Colonic mucosa (tissue), 4 donors: ENCODE measurements at regions not wholly inside any gene's neighbourhood (a gene's known extent, or its start where the extent isn't known, plus 50 kb on each side); places are given as distances from the start of the nearest gene placed in this dataset.
"Not testable (repeated sequence)": the region's sequence is repeated elsewhere in the genome, so short reads cannot be mapped to it uniquely, and the experiment has no call there.

Experiments used
- DNase-seq: peaks from one replicate; pipeline ENCODE4 v3.0.0-alpha.2; 2020
- H3K27ac ChIP-seq: fragments of 200-600 bp; one replicate; pipeline ENCODE4 v1.8.0; 2021
- H3K27me3 ChIP-seq: fragments of 200-600 bp; one replicate; pipeline ENCODE4 v1.8.0; 2021
- H3K36me3 ChIP-seq: fragments of 200-600 bp; one replicate; pipeline ENCODE4 v1.8.0; 2021
- H3K4me1 ChIP-seq: fragments of 200-600 bp; one replicate; pipeline ENCODE4 v1.8.0; 2021; ENCODE audit warnings: mild to moderate bottlenecking
- H3K4me3 ChIP-seq: fragments of 200-600 bp; one replicate; pipeline ENCODE4 v1.8.0; 2021
- H3K9ac ChIP-seq, 2 donors: one replicate each; pipeline ENCODE4 v1.7.0; 2013; ENCODE audit warnings: control low read depth in 2 of 2, low read depth in 2 of 2, low read length in 2 of 2
- H3K9me3 ChIP-seq: fragments of 200-600 bp; one replicate; pipeline ENCODE4 v1.8.0; 2021
- CTCF ChIP-seq: fragments of 200-600 bp; IDR thresholded peaks from one replicate; pipeline ENCODE4 v1.8.0; 2022; ENCODE audit warnings: antibody characterized with exemption, mild to moderate bottlenecking
- intact Hi-C: fragments of 100-400 bp; cut with DNase I; formaldehyde crosslinking; loops from one replicate; pipeline ENCODE4 v1.14.1; 2022
- donor health status: healthy.
- donor health status: DM: no; HTN: no; CAD: no.
- donor health status: DM: no; HTN: no; CAD: no.

- no peak for TF ChIP-seq CTCF
- no peaks in the 10 kb centered on the region for H3K4me1 ChIP-seq
- no peak overlapping the region for H3K9ac ChIP-seq
- intact Hi-C loops, result no loop called here
- no peaks in the 10 kb centered on the region for H3K27me3 ChIP-seq
- DNase-seq, result no peak
- H3K4me3 ChIP-seq, result no peak overlapping the region
- H3K36me3 ChIP-seq, result no peaks in the 10 kb centered on the region
- no peaks in the 10 kb centered on the region for H3K9me3 ChIP-seq
- no peak overlapping the region for H3K27ac ChIP-seq
These were observed 66.2 kb upstream of the BCL2L14 start for GRCh38 chr12:12004524-12004923.

GRCh38 chr12:12007001-12007712, 63.6 kb upstream of the BCL2L14 start:
- TF ChIP-seq CTCF, result no peak
- no peak overlapping the region for H3K27ac ChIP-seq
- intact Hi-C loops, result no loop called here
- H3K9ac ChIP-seq, result no peak overlapping the region
- H3K27me3 ChIP-seq, result no peaks in the 10 kb centered on the region
- no peak for DNase-seq
- H3K9me3 ChIP-seq, result no peaks in the 10 kb centered on the region
- no peak overlapping the region for H3K4me3 ChIP-seq
- peaks cover 6% of the 10 kb centered on the region for H3K4me1 ChIP-seq
- H3K36me3 ChIP-seq, result no peaks in the 10 kb centered on the region

- no peak overlapping the region for H3K9ac ChIP-seq
- intact Hi-C loops, result no loop called here
- H3K27ac ChIP-seq, result no peak overlapping the region
- no peaks in the 10 kb centered on the region for H3K9me3 ChIP-seq
- no peak for TF ChIP-seq CTCF
- H3K27me3 ChIP-seq, result no peaks in the 10 kb centered on the region
- no peak overlapping the region for H3K4me3 ChIP-seq
- H3K4me1 ChIP-seq, result peaks cover 6% of the 10 kb centered on the region
- H3K36me3 ChIP-seq, result no peaks in the 10 kb centered on the region
- no peak for DNase-seq
These were observed 63.0 kb upstream of the BCL2L14 start for GRCh38 chr12:12007713-12008231.

- peaks cover 6% of the 10 kb centered on the region for H3K4me1 ChIP-seq
- H3K9ac ChIP-seq, result no peak overlapping the region
- no peak overlapping the region for H3K4me3 ChIP-seq
- no peak overlapping the region for H3K27ac ChIP-seq
- H3K27me3 ChIP-seq, result no peaks in the 10 kb centered on the region
- no peak for DNase-seq
- peak; percentile 40 for TF ChIP-seq CTCF
- intact Hi-C loops, result no loop called here
- no peaks in the 10 kb centered on the region for H3K9me3 ChIP-seq
- no peaks in the 10 kb centered on the region for H3K36me3 ChIP-seq
These were observed 62.4 kb upstream of the BCL2L14 start for GRCh38 chr12:12008232-12008850.

- Histone ChIP-seq H3K36me3 (no peaks in the 10 kb centered on the region), H3K27ac (no peak overlapping the region)
- DNase-seq, result no peak
These were observed 61.7 kb upstream of the BCL2L14 start for GRCh38 chr12:12008931-12009611.

GRCh38 chr12:12009749-12010276, 60.9 kb upstream of the BCL2L14 start:
- H3K4me1 ChIP-seq, H3K4me3 ChIP-seq, intact Hi-C loops, H3K9me3 ChIP-seq, H3K9ac ChIP-seq, H3K36me3 ChIP-seq, H3K27me3 ChIP-seq, DNase-seq: not testable (repeated sequence)
- H3K27ac ChIP-seq, result peak overlapping the region; percentile 23

More at GRCh38 chr12:12008931-12009611, 61.7 kb upstream of the BCL2L14 start:
- no peaks in the 10 kb centered on the region for H3K27me3 ChIP-seq
- intact Hi-C loops, result no loop called here
- H3K9ac ChIP-seq, result no peak overlapping the region
- no peaks in the 10 kb centered on the region for H3K9me3 ChIP-seq
- TF ChIP-seq CTCF, result no peak
- no peak overlapping the region for H3K4me3 ChIP-seq
- peaks cover 6% of the 10 kb centered on the region for H3K4me1 ChIP-seq
